ENCODE measurements at regions not wholly inside any gene's neighbourhood (a gene's known extent, or its start where the extent isn't known, plus 50 kb on each side); places are given as distances from the start of the nearest gene placed in this dataset.

GRCh38 chr1:163684785-163685184, 363.0 kb downstream of the NUF2 start:
- no peak overlapping the region for H3K4me3 ChIP-seq (ENCODE audit: low read depth, low read length)
- no peak for TF ChIP-seq CTCF (IDR thresholded peaks at IDR 0.05; ENCODE audit: control insufficient read depth, extremely low read depth, insufficient read depth)
- no peak for DNase-seq (ENCODE audit: low read depth)

GRCh38 chr1:163692266-163692665, 370.5 kb downstream of the NUF2 start:
- no peak overlapping the region for H3K4me3 ChIP-seq (ENCODE audit: low read depth, low read length)
- no peak for DNase-seq (ENCODE audit: low read depth)
- no peak for TF ChIP-seq CTCF (IDR thresholded peaks at IDR 0.05; ENCODE audit: control insufficient read depth, extremely low read depth, insufficient read depth)

- no peak overlapping the region for H3K4me3 ChIP-seq (ENCODE audit: low read depth, low read length)
- TF ChIP-seq CTCF (IDR thresholded peaks at IDR 0.05; ENCODE audit: control insufficient read depth, extremely low read depth, insufficient read depth): no peak
Observed at GRCh38 chr1:163697137-163697536, 375.4 kb downstream of the NUF2 start.

GRCh38 chr1:163701783-163702374, 380.1 kb downstream of the NUF2 start:
- no peak overlapping the region for H3K4me3 ChIP-seq (ENCODE audit: low read depth, low read length)
- TF ChIP-seq CTCF (IDR thresholded peaks at IDR 0.05; ENCODE audit: control insufficient read depth, extremely low read depth, insufficient read depth): peak; percentile 62
- peak; percentile 8 for DNase-seq (ENCODE audit: low read depth)

More at GRCh38 chr1:163697137-163697536, 375.4 kb downstream of the NUF2 start:
- DNase-seq (ENCODE audit: low read depth): no peak

GRCh38 chr1:163703794-163704193, 382.0 kb downstream of the NUF2 start:
- H3K4me3 ChIP-seq (ENCODE audit: low read depth, low read length): no peak overlapping the region
- no peak for TF ChIP-seq CTCF (IDR thresholded peaks at IDR 0.05; ENCODE audit: control insufficient read depth, extremely low read depth, insufficient read depth)

GRCh38 chr1:163706915-163707314, 385.2 kb downstream of the NUF2 start:
- H3K4me3 ChIP-seq (ENCODE audit: low read depth, low read length): no peak overlapping the region
- TF ChIP-seq CTCF (IDR thresholded peaks at IDR 0.05; ENCODE audit: control insufficient read depth, extremely low read depth, insufficient read depth): no peak
- no peak for DNase-seq (ENCODE audit: low read depth)

More at GRCh38 chr1:163703794-163704193, 382.0 kb downstream of the NUF2 start:
- no peak for DNase-seq (ENCODE audit: low read depth)

- DNase-seq (ENCODE audit: low read depth): no peak
- no peak overlapping the region for H3K4me3 ChIP-seq (ENCODE audit: low read depth, low read length)
Observed at GRCh38 chr1:163709636-163710035, 387.9 kb downstream of the NUF2 start.

More at GRCh38 chr1:163709636-163710035, 387.9 kb downstream of the NUF2 start:
- no peak for TF ChIP-seq CTCF (IDR thresholded peaks at IDR 0.05; ENCODE audit: control insufficient read depth, extremely low read depth, insufficient read depth)
